OCI-LY7 (cell line): ENCODE measurements at regions not wholly inside any gene's neighbourhood (a gene's known extent, or its start where the extent isn't known, plus 50 kb on each side); places are given as distances from the start of the nearest gene placed in this dataset.

Experiments
- EZH2phosphoT487 ChIP-seq: fragments of 200-600 bp; sonication (generic); IDR thresholded peaks from 2 replicates; pipeline ENCODE4 v1.6.1; 2018; ENCODE audit warnings: low read depth, borderline replicate concordance, mild to moderate bottlenecking, mixed run types, antibody characterized with exemption, low read length, moderate library complexity, mixed read lengths
- TF ChIP-seq, protein P1 (sequence below): fragments of 200-600 bp; sonication (generic); conservative IDR thresholded peaks from 2 replicates; pipeline ENCODE4 v1.5.1; 2014; ENCODE audit warnings: mild to moderate bottlenecking, antibody characterized with exemption, low read length, moderate library complexity, mixed read lengths

DNA sequence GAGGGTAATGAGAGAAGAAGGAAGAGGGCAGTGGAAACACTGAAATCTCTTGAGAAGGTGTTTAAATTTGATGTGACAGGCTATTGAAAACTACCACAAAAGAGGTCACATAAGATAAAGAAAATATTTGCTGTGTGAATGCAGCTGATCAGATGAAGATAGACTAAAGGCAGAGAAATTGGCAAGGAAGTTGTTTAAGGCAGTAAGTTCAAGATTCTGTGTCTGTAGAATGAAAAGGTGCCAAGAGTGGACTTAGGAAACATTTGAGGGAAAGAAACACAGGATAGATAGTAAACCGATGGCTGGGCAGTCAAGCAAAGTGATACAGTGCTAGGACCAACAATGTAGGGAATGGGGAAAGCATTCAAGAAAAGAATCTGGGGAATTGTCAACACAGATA lies 332.3 kb upstream of the MARCKS start:
- TF ChIP-seq, protein P1, sequence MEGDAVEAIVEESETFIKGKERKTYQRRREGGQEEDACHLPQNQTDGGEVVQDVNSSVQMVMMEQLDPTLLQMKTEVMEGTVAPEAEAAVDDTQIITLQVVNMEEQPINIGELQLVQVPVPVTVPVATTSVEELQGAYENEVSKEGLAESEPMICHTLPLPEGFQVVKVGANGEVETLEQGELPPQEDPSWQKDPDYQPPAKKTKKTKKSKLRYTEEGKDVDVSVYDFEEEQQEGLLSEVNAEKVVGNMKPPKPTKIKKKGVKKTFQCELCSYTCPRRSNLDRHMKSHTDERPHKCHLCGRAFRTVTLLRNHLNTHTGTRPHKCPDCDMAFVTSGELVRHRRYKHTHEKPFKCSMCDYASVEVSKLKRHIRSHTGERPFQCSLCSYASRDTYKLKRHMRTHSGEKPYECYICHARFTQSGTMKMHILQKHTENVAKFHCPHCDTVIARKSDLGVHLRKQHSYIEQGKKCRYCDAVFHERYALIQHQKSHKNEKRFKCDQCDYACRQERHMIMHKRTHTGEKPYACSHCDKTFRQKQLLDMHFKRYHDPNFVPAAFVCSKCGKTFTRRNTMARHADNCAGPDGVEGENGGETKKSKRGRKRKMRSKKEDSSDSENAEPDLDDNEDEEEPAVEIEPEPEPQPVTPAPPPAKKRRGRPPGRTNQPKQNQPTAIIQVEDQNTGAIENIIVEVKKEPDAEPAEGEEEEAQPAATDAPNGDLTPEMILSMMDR, result no peak
- TF ChIP-seq EZH2phosphoT487, result no peak
